ENCODE measurements at regions not wholly inside any gene's neighbourhood (a gene's known extent, or its start where the extent isn't known, plus 50 kb on each side); places are given as distances from the start of the nearest gene placed in this dataset.

DNA sequence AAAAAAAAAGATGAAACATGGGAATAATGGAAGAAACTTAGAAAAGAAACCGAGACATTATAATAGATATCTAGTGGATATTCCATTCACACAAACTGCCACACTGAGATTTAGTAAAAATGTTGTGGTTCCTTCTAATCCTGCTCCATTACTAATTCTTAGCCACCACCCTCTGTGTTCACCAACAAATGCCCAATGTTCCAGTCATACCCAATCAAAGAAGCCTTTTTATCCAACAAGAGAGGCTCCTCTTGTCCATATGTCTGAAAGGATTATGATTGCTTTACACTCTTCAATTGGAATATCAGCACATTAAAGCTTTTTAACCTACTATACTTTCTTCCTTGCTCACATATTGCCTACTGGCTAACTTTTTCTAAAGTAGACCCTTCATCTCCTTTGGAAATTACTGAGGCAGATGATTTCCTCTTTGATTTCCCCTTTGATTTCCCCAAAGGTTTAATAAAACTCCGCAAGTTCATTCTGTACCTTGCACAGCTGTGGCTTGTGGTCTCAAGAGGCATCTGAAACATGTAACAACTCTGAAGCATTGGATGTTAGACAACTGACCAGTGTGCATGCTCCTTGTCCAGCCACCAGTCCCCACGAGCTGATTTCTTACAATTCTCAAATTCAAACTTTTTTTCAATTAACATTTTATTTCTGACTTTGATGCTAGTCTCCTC, 305.6 kb upstream of the LYPLAL1 start:
- Histone ChIP-seq H3K9me3 (ENCODE audit: control insufficient read depth, insufficient read depth, low read length) (no peaks in the 10 kb centered on the region), H3K4me1 (ENCODE audit: control insufficient read depth, insufficient read depth, low read length) (no peaks in the 10 kb centered on the region), H3K27me3 (ENCODE audit: control insufficient read depth, insufficient read depth, low read length) (no peaks in the 10 kb centered on the region), H3K27ac (ENCODE audit: low read length) (no peak overlapping the region), H3K36me3 (ENCODE audit: control insufficient read depth, insufficient read depth, low read length) (no peaks in the 10 kb centered on the region), H3K4me3 (ENCODE audit: low read length) (no peak overlapping the region)
- no peak for DNase-seq (ENCODE audit: low read depth, low spot score)
- no CpG with 5 or more reads among the region's 3 CpGs for WGBS (ENCODE audit: insufficient coverage, insufficient read length)

DNA sequence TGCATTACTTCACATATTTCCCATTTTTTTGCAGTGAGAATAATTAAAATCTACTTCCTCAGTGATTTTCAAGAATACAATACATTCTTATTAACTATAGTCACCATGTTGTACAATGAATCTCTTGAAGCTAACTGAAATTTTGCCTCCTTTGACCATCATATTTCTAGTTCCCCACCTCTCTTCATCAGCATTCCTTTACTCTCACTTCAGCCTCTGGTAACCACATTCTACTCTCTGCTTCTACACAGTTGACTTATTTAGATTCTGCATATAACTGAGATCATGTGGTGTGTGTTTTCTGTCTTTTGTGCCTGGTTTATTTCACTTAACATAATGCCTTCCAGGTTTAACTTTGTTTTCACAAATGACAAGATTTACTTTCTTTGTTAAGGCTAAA, 304.4 kb upstream of the LYPLAL1 start:
- no peak overlapping the region for H3K27ac ChIP-seq (ENCODE audit: low read length)
- H3K4me1 ChIP-seq (ENCODE audit: control insufficient read depth, insufficient read depth, low read length) = no peaks in the 10 kb centered on the region
- no peaks in the 10 kb centered on the region for H3K9me3 ChIP-seq (ENCODE audit: control insufficient read depth, insufficient read depth, low read length)
- DNase-seq (ENCODE audit: low read depth, low spot score) = no peak
- H3K27me3 ChIP-seq (ENCODE audit: control insufficient read depth, insufficient read depth, low read length) = no peaks in the 10 kb centered on the region
- no peak overlapping the region for H3K4me3 ChIP-seq (ENCODE audit: low read length)
- no peaks in the 10 kb centered on the region for H3K36me3 ChIP-seq (ENCODE audit: control insufficient read depth, insufficient read depth, low read length)

DNA sequence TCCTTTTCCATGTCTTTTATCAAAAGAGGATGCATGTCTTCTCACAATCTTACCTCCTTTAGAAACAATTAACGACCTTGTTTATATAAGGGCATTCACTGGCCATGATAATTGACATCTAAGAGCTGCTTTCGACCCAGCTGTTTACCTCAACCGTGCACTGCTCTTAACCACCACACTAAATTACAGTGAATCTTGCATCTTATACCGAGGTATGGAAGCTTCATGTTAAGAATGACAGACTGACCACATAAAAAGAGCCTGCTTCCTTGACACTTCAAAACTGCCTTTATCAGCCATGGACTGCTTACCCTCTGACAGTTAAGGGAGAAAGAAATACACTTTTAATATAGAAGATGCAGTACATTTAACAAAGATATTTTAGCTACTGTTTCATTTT, 301.7 kb upstream of the LYPLAL1 start:
- Histone ChIP-seq H3K27me3 (ENCODE audit: control insufficient read depth, insufficient read depth, low read length) (no peaks in the 10 kb centered on the region), H3K4me3 (ENCODE audit: low read length) (no peak overlapping the region), H3K9me3 (ENCODE audit: control insufficient read depth, insufficient read depth, low read length) (no peaks in the 10 kb centered on the region), H3K36me3 (ENCODE audit: control insufficient read depth, insufficient read depth, low read length) (no peaks in the 10 kb centered on the region), H3K4me1 (ENCODE audit: control insufficient read depth, insufficient read depth, low read length) (no peaks in the 10 kb centered on the region), H3K27ac (ENCODE audit: low read length) (no peak overlapping the region)
- DNase-seq (ENCODE audit: low read depth, low spot score) = no peak
- no CpG with 5 or more reads among the region's 4 CpGs for WGBS (ENCODE audit: insufficient coverage, insufficient read length)

DNA sequence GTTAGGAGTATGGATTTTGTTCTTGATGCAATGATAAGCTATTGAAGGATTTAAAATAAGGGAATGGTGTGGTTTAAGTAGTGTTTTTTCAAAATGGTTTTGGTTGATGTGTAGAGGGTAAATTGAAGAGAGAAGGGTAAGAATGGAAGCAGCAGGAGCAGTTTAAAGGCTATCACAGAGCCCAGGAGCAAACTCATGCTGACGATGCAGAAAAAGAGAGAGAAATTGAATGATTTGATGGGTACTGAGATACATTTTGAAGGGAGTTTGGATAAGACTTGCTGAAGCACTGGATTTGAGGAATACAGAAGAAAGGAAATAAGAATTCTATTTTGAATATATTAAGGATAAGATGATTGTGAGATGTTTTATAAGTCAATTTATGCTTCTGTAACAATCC, 300.8 kb upstream of the LYPLAL1 start:
- H3K36me3 ChIP-seq (ENCODE audit: control insufficient read depth, insufficient read depth, low read length) = no peaks in the 10 kb centered on the region
- no peaks in the 10 kb centered on the region for H3K27me3 ChIP-seq (ENCODE audit: control insufficient read depth, insufficient read depth, low read length)
- no peaks in the 10 kb centered on the region for H3K9me3 ChIP-seq (ENCODE audit: control insufficient read depth, insufficient read depth, low read length)
- WGBS (ENCODE audit: insufficient coverage, insufficient read length) = no CpG with 5 or more reads among the region's 1 CpG
- no peaks in the 10 kb centered on the region for H3K4me1 ChIP-seq (ENCODE audit: control insufficient read depth, insufficient read depth, low read length)
- H3K4me3 ChIP-seq (ENCODE audit: low read length) = no peak overlapping the region
- H3K27ac ChIP-seq (ENCODE audit: low read length) = no peak overlapping the region
- DNase-seq (ENCODE audit: low read depth, low spot score) = no peak

DNA sequence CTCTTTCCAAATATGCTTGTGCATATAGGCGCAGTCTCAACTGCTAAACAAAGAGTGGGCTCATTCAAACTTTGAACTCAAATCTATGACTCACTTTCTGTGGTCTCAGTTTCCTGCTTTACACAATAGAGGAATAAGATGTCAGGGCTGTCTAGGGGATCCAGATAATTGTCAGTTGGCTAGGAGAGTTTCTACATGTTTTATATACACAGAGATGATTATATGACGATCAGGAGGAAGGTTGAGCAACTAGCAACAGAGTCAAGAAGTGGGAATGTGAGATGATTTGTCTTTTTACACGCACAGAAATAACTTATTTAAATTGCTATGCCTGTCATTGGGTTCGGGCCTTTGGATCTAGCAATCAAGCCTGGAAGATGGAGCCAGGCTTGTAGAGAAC, 299.4 kb upstream of the LYPLAL1 start:
- H3K4me3 ChIP-seq (ENCODE audit: low read length) = no peak overlapping the region
- H3K27me3 ChIP-seq (ENCODE audit: control insufficient read depth, insufficient read depth, low read length) = no peaks in the 10 kb centered on the region
- WGBS (ENCODE audit: insufficient coverage, insufficient read length) = no CpG with 5 or more reads among the region's 4 CpGs
- H3K36me3 ChIP-seq (ENCODE audit: control insufficient read depth, insufficient read depth, low read length) = no peaks in the 10 kb centered on the region
- DNase-seq (ENCODE audit: low read depth, low spot score) = no peak
- H3K4me1 ChIP-seq (ENCODE audit: control insufficient read depth, insufficient read depth, low read length) = no peaks in the 10 kb centered on the region
- H3K9me3 ChIP-seq (ENCODE audit: control insufficient read depth, insufficient read depth, low read length) = no peaks in the 10 kb centered on the region
- no peak overlapping the region for H3K27ac ChIP-seq (ENCODE audit: low read length)

DNA sequence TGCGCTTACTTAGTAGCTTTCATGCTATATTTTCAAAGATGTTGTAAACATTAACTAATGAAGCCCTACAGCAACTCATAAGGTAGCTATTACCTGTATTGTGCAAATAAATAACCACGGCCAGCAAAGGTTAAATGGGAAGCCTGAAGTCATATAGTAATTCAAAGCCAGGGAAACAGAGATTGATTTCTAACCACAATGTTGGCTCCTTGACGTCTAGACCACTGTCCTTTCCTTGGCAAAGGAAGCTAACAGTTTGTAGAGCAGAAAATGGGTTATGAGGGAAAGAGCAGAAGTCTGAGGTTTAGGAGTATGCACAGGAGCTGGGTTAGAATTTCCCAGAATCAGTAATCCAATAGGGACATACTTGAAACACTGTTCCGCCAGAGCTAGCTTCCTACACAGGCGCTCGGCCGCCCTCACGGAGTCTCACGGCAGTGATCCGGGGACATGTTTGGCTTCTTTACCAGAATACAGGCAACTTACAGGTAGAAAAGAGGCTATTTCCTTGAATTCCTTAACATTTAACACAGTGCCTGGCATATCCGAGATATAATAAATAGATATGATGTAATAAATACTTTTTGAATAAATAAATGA, 298.8 kb upstream of the LYPLAL1 start:
- H3K4me1 ChIP-seq (ENCODE audit: control insufficient read depth, insufficient read depth, low read length) = no peaks in the 10 kb centered on the region
- no peak for DNase-seq (ENCODE audit: low read depth, low spot score)
- no peaks in the 10 kb centered on the region for H3K9me3 ChIP-seq (ENCODE audit: control insufficient read depth, insufficient read depth, low read length)
- no peaks in the 10 kb centered on the region for H3K27me3 ChIP-seq (ENCODE audit: control insufficient read depth, insufficient read depth, low read length)
- WGBS (ENCODE audit: insufficient coverage, insufficient read length) = no CpG with 5 or more reads among the region's 11 CpGs
- H3K36me3 ChIP-seq (ENCODE audit: control insufficient read depth, insufficient read depth, low read length) = no peaks in the 10 kb centered on the region
- no peak overlapping the region for H3K27ac ChIP-seq (ENCODE audit: low read length)
- no peak overlapping the region for H3K4me3 ChIP-seq (ENCODE audit: low read length)

DNA sequence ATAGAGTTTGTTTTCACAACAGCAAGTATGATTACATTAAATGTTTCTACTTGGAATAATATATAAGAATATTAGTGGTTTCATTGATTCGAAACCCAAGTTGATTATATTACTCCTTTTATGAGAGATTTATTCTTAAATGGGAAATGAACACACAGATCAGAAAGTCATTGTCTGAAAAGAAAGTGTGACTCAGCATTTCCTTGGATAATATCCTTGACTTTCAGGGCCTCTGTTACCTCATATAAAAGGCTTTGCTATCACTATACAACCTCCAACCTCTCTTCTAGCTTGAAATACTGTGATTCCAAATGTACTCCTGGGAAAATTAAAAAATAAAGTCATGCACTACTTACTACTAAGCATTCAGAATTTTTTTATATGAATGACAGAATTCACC, 295.3 kb upstream of the LYPLAL1 start:
- no peaks in the 10 kb centered on the region for H3K9me3 ChIP-seq (ENCODE audit: control insufficient read depth, insufficient read depth, low read length)
- no CpG with 5 or more reads among the region's 1 CpG for WGBS (ENCODE audit: insufficient coverage, insufficient read length)
- H3K36me3 ChIP-seq (ENCODE audit: control insufficient read depth, insufficient read depth, low read length) = no peaks in the 10 kb centered on the region
- H3K4me3 ChIP-seq (ENCODE audit: low read length) = no peak overlapping the region
- no peaks in the 10 kb centered on the region for H3K27me3 ChIP-seq (ENCODE audit: control insufficient read depth, insufficient read depth, low read length)
- H3K27ac ChIP-seq (ENCODE audit: low read length) = no peak overlapping the region
- H3K4me1 ChIP-seq (ENCODE audit: control insufficient read depth, insufficient read depth, low read length) = no peaks in the 10 kb centered on the region
- no peak for DNase-seq (ENCODE audit: low read depth, low spot score)

DNA sequence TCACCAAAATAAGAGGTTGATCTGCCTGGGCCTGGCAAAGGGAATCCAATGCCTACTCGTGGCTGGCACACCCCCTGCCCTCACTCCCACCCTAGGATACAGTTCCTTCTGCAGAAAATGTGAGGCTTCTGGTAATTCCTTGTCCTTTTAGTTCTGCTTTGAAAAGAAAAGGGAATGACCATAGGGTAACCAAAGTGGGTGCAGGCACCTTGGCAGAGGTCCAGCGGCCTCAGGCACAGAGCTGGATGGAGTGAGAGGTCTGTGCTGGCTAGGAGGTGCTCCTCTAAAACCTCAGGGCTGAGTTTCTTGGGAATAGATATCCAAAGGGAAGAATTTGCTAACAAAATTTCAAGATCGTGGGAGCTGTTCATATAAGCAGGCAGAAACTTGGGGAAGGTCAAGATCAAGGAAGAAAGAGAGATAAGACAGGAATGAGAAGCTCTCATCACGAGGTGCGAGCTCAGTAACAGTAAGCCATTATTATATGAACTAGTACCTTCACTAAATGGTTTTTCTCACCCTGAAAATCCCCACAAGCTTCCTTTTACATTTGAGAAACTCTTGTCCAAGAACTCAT, 293.1 kb upstream of the LYPLAL1 start:
- no peak overlapping the region for H3K4me3 ChIP-seq (ENCODE audit: low read length)
- H3K9me3 ChIP-seq (ENCODE audit: control insufficient read depth, insufficient read depth, low read length) = no peaks in the 10 kb centered on the region
- no peak overlapping the region for H3K27ac ChIP-seq (ENCODE audit: low read length)
- DNase-seq (ENCODE audit: low read depth, low spot score) = no peak
- no peaks in the 10 kb centered on the region for H3K4me1 ChIP-seq (ENCODE audit: control insufficient read depth, insufficient read depth, low read length)
- H3K27me3 ChIP-seq (ENCODE audit: control insufficient read depth, insufficient read depth, low read length) = no peaks in the 10 kb centered on the region
- H3K36me3 ChIP-seq (ENCODE audit: control insufficient read depth, insufficient read depth, low read length) = no peaks in the 10 kb centered on the region
- no CpG with 5 or more reads among the region's 5 CpGs for WGBS (ENCODE audit: insufficient coverage, insufficient read length)

DNA sequence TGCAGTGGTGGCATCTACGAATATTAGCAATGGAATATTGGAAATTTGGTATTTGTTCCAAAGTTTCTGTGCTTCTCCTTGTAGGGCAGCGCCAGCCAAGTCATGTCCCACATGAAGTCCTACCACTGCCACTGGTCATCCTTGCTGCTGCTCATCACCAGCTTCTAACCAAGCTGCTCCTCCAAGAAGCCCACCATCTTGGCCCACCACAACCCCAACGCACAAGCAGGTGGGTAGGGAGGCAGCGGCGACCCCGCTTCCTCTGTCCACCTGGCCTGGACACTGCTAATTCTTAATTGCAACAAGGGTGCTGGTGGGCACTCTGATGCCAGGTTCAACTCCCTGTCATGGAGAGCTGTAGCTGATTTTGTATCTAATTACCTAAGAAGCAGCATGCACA, 291.2 kb upstream of the LYPLAL1 start:
- no peak for DNase-seq (ENCODE audit: low read depth, low spot score)
- no peaks in the 10 kb centered on the region for H3K9me3 ChIP-seq (ENCODE audit: control insufficient read depth, insufficient read depth, low read length)
- no peak overlapping the region for H3K4me3 ChIP-seq (ENCODE audit: low read length)
- no peaks in the 10 kb centered on the region for H3K36me3 ChIP-seq (ENCODE audit: control insufficient read depth, insufficient read depth, low read length)
- no peaks in the 10 kb centered on the region for H3K27me3 ChIP-seq (ENCODE audit: control insufficient read depth, insufficient read depth, low read length)
- no CpG with 5 or more reads among the region's 6 CpGs for WGBS (ENCODE audit: insufficient coverage, insufficient read length)
- no peak overlapping the region for H3K27ac ChIP-seq (ENCODE audit: low read length)
- H3K4me1 ChIP-seq (ENCODE audit: control insufficient read depth, insufficient read depth, low read length) = no peaks in the 10 kb centered on the region

DNA sequence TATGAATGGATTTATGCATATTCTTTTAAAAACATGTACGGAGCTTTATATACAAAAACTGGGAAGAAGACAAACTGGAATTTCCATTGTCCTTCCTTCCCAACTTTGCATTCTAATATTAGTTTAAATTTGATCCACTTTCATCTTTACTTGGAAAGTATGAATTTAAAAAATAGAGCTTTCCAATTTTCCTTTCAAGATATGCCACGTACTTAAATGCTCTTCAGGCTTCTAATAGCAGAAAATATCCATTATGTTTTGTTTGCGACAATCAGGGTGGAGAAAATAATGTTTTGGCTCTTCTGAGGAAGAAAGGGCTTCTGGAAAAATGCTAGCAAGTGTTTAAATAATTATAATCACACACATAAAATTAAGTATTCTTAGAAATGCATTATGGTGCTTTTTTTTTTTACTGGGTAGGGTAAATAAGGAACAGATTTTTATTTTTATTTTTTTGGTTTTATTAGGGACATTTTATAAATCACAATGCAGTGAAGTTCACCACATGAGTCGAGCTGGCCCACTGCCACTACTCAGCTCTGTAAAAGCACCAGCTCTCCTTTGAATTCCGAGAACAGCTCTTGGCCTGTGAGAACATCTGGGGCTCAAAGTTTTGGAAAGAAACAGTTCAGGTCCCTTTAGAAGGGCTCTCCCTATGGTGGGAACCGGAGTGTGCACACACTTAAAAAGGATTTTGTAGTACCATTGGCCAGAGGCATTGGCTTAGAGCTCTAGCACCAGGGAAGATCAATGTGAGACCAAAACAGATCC, 287.4 kb upstream of the LYPLAL1 start:
- H3K4me3 ChIP-seq (ENCODE audit: low read length) = no peak overlapping the region
- H3K27ac ChIP-seq (ENCODE audit: low read length) = no peak overlapping the region
- no peaks in the 10 kb centered on the region for H3K27me3 ChIP-seq (ENCODE audit: control insufficient read depth, insufficient read depth, low read length)
- no peak for DNase-seq (ENCODE audit: low read depth, low spot score)
- no peaks in the 10 kb centered on the region for H3K9me3 ChIP-seq (ENCODE audit: control insufficient read depth, insufficient read depth, low read length)
- H3K4me1 ChIP-seq (ENCODE audit: control insufficient read depth, insufficient read depth, low read length) = no peaks in the 10 kb centered on the region
- WGBS (ENCODE audit: insufficient coverage, insufficient read length) = no CpG with 5 or more reads among the region's 6 CpGs
- no peaks in the 10 kb centered on the region for H3K36me3 ChIP-seq (ENCODE audit: control insufficient read depth, insufficient read depth, low read length)

Data from iPS DF 6.9 (cell line).